Esophagus squamous epithelium (tissue), 4 donors: ENCODE measurements at regions not wholly inside any gene's neighbourhood (a gene's known extent, or its start where the extent isn't known, plus 50 kb on each side); places are given as distances from the start of the nearest gene placed in this dataset.

Source experiments
- CTCF ChIP-seq, 6 experiments: fragments of 450-650 bp in 4 of 6; fragments of 200-600 bp in 2 of 6; sonication (generic) in 2 of 6; IDR thresholded peaks; one replicate each; pipeline ENCODE4 v1.5.1; 2016 to 2019; ENCODE audit warnings: antibody characterized with exemption in 6 of 6, mild to moderate bottlenecking in 4 of 6, moderate library complexity in 4 of 6
- POLR2A ChIP-seq, 4 donors: fragments of 450-650 bp; IDR thresholded peaks; one replicate each; pipeline ENCODE4 v1.6.1; 2017; ENCODE audit warnings: antibody characterized with exemption in 4 of 4, mild to moderate bottlenecking in 4 of 4, moderate library complexity in 3 of 4

GRCh38 chr11:109512680-109513079 lies 90.7 kb downstream of the C11orf87 start:
- no peak for TF ChIP-seq POLR2A (IDR thresholded peaks at IDR 0.05)
- TF ChIP-seq CTCF (IDR thresholded peaks at IDR 0.05) = no peak
